GM19324 (cell line): ENCODE measurements at regions not wholly inside any gene's neighbourhood (a gene's known extent, or its start where the extent isn't known, plus 50 kb on each side); places are given as distances from the start of the nearest gene placed in this dataset.
A peak's percentile ranks its signal among the peaks of the same experiment; 100 is the strongest.

Experiments used
- ATAC-seq: cut with Tn5 transposase; IDR thresholded peaks from one replicate; pipeline ENCODE4 v1.9.1; 2021; ENCODE audit warnings: mild to moderate bottlenecking, moderate library complexity; ENCODE audit not compliant: unreplicated experiment, low FRiP score

- no peak for ATAC-seq
These were observed 125.0 kb downstream of the UNC5CL start for GRCh38 chr6:40914005-40914404.

DNA sequence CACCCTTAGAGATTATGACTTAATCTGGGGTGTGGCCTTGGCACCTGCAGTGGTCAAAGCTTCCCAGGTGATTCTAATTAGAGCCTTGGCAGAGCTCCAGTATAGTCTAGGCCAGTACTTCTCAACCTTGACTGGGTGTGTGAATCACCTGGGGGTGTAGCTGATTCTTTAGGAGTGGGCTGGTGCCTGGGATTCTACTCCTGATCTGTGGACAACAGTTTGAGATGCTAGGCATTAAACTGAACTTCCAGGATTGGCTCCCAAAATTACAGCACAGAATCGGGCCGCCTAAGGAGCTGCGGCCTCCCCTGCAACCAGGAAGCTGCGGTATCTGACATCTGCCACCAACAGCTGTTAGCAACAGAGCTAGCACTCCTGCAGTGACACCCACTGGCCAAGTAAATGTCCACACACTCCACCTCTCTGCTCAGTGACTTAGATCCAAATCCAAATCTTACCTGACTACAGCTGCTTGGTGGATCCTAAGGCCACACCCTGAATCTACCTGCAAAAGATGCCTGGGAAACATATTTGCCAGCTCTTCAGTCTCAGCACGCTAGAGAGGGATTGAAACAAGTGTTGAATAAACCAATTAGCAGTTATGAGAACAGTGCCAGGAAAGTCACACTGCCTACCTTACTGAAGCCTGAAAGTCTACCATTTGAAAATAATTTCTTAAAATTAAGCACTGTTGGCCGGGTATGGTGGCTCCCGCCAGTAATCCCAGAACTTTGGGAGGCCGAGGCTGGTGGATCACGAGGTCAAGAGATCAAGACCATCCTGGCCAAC lies 126.7 kb downstream of the UNC5CL start:
- ATAC-seq = peak; percentile 58

- no peak for ATAC-seq
These were observed 128.6 kb downstream of the UNC5CL start for GRCh38 chr6:40910260-40910893.

DNA sequence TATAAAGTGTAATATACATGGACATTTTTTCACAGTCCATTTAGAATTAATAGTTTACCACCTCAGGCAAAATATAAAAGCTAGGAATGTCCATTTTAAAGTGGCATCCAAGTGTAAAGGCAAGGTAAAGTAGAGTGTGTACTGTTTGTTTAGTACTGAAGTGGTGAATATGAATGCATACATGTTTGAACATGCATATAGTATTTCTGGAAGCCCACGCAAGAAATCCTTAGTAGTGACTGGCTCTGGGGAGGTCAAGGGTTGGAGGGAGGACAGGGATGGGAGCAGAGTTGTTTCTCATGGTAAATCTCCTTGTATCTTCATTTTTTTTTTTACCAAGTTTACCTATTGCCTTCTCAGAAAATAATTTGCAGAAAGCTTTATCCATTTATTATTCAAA lies 129.2 kb downstream of the UNC5CL start:
- ATAC-seq = no peak

- no peak for ATAC-seq
These were observed 131.8 kb downstream of the UNC5CL start for GRCh38 chr6:40907198-40907701.

DNA sequence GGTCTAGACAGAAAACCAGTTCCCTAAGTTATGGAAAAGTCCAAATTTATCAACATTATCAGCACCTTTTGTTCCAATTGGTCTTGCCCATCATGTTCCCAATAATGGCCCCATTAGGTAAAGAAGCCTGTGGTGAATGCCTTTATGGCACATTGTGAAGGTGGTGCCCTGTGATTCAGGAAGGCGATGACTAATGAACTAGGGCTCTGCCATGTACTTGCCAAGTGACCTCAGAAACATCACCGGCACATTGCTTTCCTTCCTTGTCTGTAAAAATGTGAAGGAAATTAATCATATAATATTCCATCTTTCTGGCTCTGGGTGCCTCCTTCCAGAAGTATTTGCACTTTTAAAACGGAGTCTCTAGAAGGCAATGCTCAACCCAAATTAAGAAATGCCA lies 132.3 kb downstream of the UNC5CL start:
- no peak for ATAC-seq

- no peak for ATAC-seq
These were observed 134.3 kb downstream of the UNC5CL start for GRCh38 chr6:40904583-40905194.

- no peak for ATAC-seq
These were observed 135.6 kb downstream of the UNC5CL start for GRCh38 chr6:40903456-40903855.

GRCh38 chr6:40901322-40902055 lies 137.5 kb downstream of the UNC5CL start:
- ATAC-seq = no peak

DNA sequence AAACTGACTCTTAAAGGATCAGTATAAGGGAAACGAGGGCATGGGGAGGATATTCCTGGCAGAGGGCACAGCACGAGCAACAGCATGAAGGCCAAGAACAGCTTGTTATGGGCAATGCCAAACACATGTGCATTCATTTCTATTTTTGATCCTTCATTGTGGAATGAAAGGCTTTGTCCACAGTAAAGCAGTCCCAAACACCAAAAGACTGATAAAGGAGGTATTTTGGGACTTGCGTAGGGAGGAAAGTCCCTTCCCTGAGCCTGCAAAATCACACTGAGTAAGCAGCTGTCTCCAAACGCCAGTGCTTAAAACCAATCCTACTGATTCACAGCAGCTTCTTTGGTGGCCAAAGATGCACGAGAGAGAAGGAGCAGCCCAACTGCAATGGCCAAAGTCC lies 138.2 kb downstream of the UNC5CL start:
- no peak for ATAC-seq

- ATAC-seq = no peak
These were observed 139.3 kb downstream of the UNC5CL start for GRCh38 chr6:40899684-40900155.

DNA sequence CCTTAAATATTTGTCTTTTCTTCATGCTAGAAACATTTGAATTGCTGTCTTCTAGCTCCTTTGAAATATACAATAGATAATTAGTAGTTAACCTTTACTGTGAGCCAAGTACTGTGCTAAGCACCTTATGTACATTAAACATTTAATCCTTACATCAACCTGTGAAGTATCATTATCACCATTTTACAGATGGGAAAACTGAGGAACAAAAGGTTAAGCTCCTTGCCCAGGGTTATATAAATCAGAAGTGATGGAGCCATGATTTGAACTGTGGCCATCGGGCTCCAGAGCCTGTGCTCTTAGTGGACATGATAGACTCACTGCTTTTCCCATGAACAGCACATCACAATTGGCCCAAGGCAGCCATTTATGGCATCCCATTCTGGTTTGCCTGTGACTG lies 140.9 kb downstream of the UNC5CL start:
- no peak for ATAC-seq

- ATAC-seq = no peak
These were observed 141.5 kb downstream of the UNC5CL start for GRCh38 chr6:40897390-40898003.

GRCh38 chr6:40896696-40897095 lies 142.3 kb downstream of the UNC5CL start:
- no peak for ATAC-seq

DNA sequence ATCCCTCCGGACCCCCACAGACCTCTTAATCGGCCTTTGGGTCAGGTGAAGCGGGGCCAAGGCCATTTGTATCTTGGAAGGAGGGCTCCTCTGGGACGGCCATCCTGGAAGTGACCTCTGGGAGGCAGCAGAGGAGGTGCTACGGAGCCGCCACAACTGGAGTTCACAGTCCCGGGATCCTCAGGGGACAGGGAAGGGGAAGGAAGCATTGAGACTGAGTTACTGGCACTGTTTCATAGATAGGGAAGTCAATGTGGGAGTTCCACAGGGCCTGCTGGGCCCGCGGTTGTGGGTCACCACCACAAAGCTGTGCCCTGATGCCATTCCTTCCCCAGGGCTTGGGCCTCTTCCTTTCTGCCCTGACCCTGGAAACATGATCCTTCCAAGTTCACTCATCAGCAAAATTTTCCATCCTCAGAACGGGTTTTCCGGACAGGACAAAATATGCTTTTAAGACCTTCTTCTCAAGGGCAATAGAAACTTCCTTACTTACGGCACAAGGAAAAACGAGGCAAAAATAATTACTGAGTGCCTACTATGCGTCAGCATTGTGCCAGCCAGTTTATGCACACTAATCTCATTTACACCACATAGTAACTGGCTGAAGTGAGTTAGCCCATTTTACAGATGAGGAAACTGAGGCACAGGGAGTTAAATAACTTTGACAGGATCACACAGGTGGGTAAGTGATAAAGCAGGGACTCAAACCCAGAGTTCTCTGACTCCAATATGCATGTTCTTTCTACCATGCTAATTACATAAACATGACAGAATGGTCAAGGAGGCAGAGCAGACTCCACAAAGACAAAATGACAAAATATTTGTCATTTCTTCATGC lies 143.8 kb downstream of the UNC5CL start:
- ATAC-seq = no peak

- no peak for ATAC-seq
These were observed 146.0 kb downstream of the UNC5CL start for GRCh38 chr6:40893021-40893420.

DNA sequence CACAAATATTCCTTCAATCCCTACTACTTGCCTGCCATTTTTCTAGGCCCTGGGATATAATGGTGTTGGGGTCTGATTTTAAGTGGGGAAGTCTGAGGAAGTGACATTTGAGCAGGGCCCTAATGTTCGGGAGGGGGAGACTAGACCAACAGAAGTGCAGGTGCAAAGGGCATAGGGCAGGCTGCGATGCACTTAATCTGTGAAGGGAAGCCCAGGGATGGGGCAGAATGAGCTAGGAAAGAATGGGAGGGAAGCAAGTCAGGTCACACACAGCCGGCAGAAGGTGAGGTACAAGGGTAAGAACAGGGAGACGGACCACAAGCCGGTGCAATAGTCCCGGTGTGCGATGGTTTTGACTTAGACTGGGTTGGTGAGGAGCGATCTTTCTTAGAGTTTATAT lies 146.8 kb downstream of the UNC5CL start:
- ATAC-seq = no peak

GRCh38 chr6:40891686-40892085 lies 147.3 kb downstream of the UNC5CL start:
- ATAC-seq = no peak

- no peak for ATAC-seq
These were observed 147.9 kb downstream of the UNC5CL start for GRCh38 chr6:40891131-40891530.
